ENCODE measurements at regions not wholly inside any gene's neighbourhood (a gene's known extent, or its start where the extent isn't known, plus 50 kb on each side); places are given as distances from the start of the nearest gene placed in this dataset.
"Not testable (repeated sequence)": the region's sequence is repeated elsewhere in the genome, so short reads cannot be mapped to it uniquely, and the experiment has no call there.

- H3K4me3 ChIP-seq, result no peak overlapping the region
- WGBS, 4 donors, result 62 to 80% (median 71%) methylated on average over 3 of the region's 3 CpGs
- no peak for DNase-seq
- intact Hi-C loops (cut with DNase I), result no loop called here
- TF ChIP-seq CTCF (IDR thresholded peaks at IDR 0.05) (no peak), POLR2A (IDR thresholded peaks at IDR 0.05) (no peak)
- H3K36me3 ChIP-seq (replicated peaks in 1 of 2), result no peaks in the 10 kb centered on the region
- no peak overlapping the region for H3K27ac ChIP-seq
- no peaks in the 10 kb centered on the region for H3K9me3 ChIP-seq (replicated peaks in 1 of 3)
- H3K4me1 ChIP-seq (replicated peaks in 1 of 2), result no peaks in the 10 kb centered on the region
- no peaks in the 10 kb centered on the region for H3K27me3 ChIP-seq
These were observed 214.5 kb upstream of the ZRANB2 start for GRCh38 chr1:71295350-71295749.

GRCh38 chr1:71294178-71294577, 213.3 kb upstream of the ZRANB2 start:
- intact Hi-C loops (cut with DNase I), result no loop called here

GRCh38 chr1:71292203-71292602, 211.4 kb upstream of the ZRANB2 start:
- no peak overlapping the region for H3K27ac ChIP-seq
- WGBS, 4 donors, result 77 to 84% (median 80%) methylated on average over 2 of the region's 2 CpGs
- intact Hi-C loops (cut with DNase I), result no loop called here
- no peaks in the 10 kb centered on the region for H3K36me3 ChIP-seq (replicated peaks in 1 of 2)
- no peaks in the 10 kb centered on the region for H3K27me3 ChIP-seq
- H3K4me1 ChIP-seq (replicated peaks in 1 of 2), result no peaks in the 10 kb centered on the region
- H3K9me3 ChIP-seq (replicated peaks in 1 of 3), result no peaks in the 10 kb centered on the region
- H3K4me3 ChIP-seq, result no peak overlapping the region
- DNase-seq, result no peak
- no peak for TF ChIP-seq POLR2A (IDR thresholded peaks at IDR 0.05)
- no peak for TF ChIP-seq CTCF (IDR thresholded peaks at IDR 0.05)

More at GRCh38 chr1:71294178-71294577, 213.3 kb upstream of the ZRANB2 start:
- Histone ChIP-seq H3K4me1 (replicated peaks in 1 of 2) (no peaks in the 10 kb centered on the region), H3K4me3 (no peak overlapping the region), H3K27ac (no peak overlapping the region), H3K9me3 (replicated peaks in 1 of 3) (no peaks in the 10 kb centered on the region), H3K27me3 (no peaks in the 10 kb centered on the region), H3K36me3 (replicated peaks in 1 of 2) (no peaks in the 10 kb centered on the region)
- TF ChIP-seq CTCF (IDR thresholded peaks at IDR 0.05), result no peak
- no peak for TF ChIP-seq POLR2A (IDR thresholded peaks at IDR 0.05)
- 62 to 74% (median 63%) methylated on average over 5 of the region's 5 CpGs for WGBS, 4 donors
- DNase-seq, result no peak

GRCh38 chr1:71290506-71291237, 209.8 kb upstream of the ZRANB2 start:
- WGBS, 4 donors, result 85 to 93% (median 89%) methylated on average over 4 to 6 of the region's 6 CpGs
- H3K9me3 ChIP-seq (replicated peaks in 1 of 3); DNase-seq; H3K4me3 ChIP-seq; H3K4me1 ChIP-seq (replicated peaks in 1 of 2); H3K27me3 ChIP-seq; intact Hi-C loops (cut with DNase I); H3K27ac ChIP-seq; H3K36me3 ChIP-seq (replicated peaks in 1 of 2): not testable (repeated sequence)

GRCh38 chr1:71285529-71285928, 204.7 kb upstream of the ZRANB2 start:
- intact Hi-C loops (cut with DNase I), result no loop called here

More at GRCh38 chr1:71285529-71285928, 204.7 kb upstream of the ZRANB2 start:
- H3K4me1 ChIP-seq (replicated peaks in 1 of 2), result no peaks in the 10 kb centered on the region
- DNase-seq, result no peak
- no peak overlapping the region for H3K27ac ChIP-seq
- H3K27me3 ChIP-seq, result no peaks in the 10 kb centered on the region
- no peaks in the 10 kb centered on the region for H3K36me3 ChIP-seq (replicated peaks in 1 of 2)
- no peak overlapping the region for H3K4me3 ChIP-seq
- TF ChIP-seq POLR2A (IDR thresholded peaks at IDR 0.05) (no peak), CTCF (IDR thresholded peaks at IDR 0.05) (no peak)
- WGBS, 4 donors, result 74 to 90% (median 77%) methylated on average over 1 of the region's 1 CpG
- H3K9me3 ChIP-seq (replicated peaks in 1 of 3), result no peaks in the 10 kb centered on the region

All from adrenal gland (tissue), 9 donors.